Neural crest cell (in vitro differentiated cells): ENCODE measurements at regions not wholly inside any gene's neighbourhood (a gene's known extent, or its start where the extent isn't known, plus 50 kb on each side); places are given as distances from the start of the nearest gene placed in this dataset.

Source experiments
- DNase-seq: peaks from one replicate; pipeline ENCODE4 v3.0.0; 2021; ENCODE audit warnings: low read depth, mixed read lengths, low spot score
- H3K27ac Mint-ChIP-seq: one replicate; pipeline ENCODE4 v1.8.0; 2021; ENCODE audit warnings: mild to moderate bottlenecking, mixed read lengths; ENCODE audit not compliant: unreplicated experiment
- H3K27me3 Mint-ChIP-seq: 2 replicates; pipeline ENCODE4 v1.8.0; 2021; ENCODE audit warnings: low read depth, mild to moderate bottlenecking, mixed read lengths
- H3K36me3 Mint-ChIP-seq: 2 replicates; pipeline ENCODE4 v1.8.0; 2021; ENCODE audit warnings: low read depth, mild to moderate bottlenecking, mixed read lengths
- H3K4me1 Mint-ChIP-seq: 2 replicates; pipeline ENCODE4 v1.8.0; 2021; ENCODE audit warnings: mixed read lengths
- H3K4me3 Mint-ChIP-seq: one replicate; pipeline ENCODE4 v1.8.0; 2021; ENCODE audit warnings: mild to moderate bottlenecking, mixed read lengths
- H3K9me3 Mint-ChIP-seq: 2 replicates; pipeline ENCODE4 v1.8.0; 2021; ENCODE audit warnings: mixed read lengths
- TF ChIP-seq, protein P1 (sequence below): fragments of 200-600 bp; sonication (generic); conservative IDR thresholded peaks from 2 replicates; pipeline ENCODE4 v1.5.0; 2021; ENCODE audit warnings: antibody characterized with exemption, mild to moderate bottlenecking

DNA sequence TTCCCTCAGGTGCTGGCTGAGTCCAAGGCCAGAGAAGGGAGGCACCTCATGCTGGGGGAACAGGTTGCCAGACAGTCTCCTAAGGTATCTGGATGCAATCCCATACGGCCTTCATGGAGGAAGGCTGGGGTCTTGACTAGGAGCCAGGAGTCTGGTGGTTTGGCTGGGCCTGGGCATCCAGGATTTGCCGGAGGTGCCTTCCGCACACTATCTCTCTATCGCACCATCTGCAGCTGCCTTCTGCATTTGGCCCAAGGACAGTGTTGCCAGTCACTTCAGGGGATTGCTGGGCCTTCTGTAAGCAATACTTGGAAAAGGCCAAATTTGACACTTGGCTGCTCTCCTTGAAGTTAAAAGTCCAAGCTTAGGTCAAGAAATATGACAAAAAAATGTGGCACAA is 327.2 kb downstream of the EN1 start:
- Mint-ChIP-seq H3K4me3 (no peak overlapping the region), H3K36me3 (peaks cover 2% of the 10 kb centered on the region), H3K4me1 (no peaks in the 10 kb centered on the region), H3K27ac (no peak overlapping the region), H3K27me3 (peaks cover 21% of the 10 kb centered on the region), H3K9me3 (peaks cover 6% of the 10 kb centered on the region)
- TF ChIP-seq, protein P1, sequence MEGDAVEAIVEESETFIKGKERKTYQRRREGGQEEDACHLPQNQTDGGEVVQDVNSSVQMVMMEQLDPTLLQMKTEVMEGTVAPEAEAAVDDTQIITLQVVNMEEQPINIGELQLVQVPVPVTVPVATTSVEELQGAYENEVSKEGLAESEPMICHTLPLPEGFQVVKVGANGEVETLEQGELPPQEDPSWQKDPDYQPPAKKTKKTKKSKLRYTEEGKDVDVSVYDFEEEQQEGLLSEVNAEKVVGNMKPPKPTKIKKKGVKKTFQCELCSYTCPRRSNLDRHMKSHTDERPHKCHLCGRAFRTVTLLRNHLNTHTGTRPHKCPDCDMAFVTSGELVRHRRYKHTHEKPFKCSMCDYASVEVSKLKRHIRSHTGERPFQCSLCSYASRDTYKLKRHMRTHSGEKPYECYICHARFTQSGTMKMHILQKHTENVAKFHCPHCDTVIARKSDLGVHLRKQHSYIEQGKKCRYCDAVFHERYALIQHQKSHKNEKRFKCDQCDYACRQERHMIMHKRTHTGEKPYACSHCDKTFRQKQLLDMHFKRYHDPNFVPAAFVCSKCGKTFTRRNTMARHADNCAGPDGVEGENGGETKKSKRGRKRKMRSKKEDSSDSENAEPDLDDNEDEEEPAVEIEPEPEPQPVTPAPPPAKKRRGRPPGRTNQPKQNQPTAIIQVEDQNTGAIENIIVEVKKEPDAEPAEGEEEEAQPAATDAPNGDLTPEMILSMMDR, result no peak
- DNase-seq, result no peak

DNA sequence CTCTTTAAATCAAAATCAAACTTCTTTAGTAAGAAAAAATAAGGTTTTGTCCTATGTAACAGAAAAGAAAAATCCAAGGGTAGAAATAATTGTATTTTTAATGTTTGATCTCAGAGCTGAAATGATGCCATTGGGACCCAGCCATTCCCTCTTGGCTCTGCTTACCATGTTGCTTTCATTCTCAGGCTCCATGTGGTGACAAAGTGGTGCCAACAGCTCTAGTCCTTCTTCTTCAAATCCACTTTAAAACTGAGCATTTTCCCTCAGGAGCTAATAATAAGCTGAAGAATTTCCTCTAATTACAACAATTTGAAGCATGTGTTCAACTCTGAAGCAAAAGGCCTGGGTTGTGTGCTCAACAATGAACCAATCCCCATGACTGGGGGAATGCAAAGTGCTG is 327.9 kb downstream of the EN1 start:
- H3K9me3 Mint-ChIP-seq, result peaks cover 7% of the 10 kb centered on the region

DNA sequence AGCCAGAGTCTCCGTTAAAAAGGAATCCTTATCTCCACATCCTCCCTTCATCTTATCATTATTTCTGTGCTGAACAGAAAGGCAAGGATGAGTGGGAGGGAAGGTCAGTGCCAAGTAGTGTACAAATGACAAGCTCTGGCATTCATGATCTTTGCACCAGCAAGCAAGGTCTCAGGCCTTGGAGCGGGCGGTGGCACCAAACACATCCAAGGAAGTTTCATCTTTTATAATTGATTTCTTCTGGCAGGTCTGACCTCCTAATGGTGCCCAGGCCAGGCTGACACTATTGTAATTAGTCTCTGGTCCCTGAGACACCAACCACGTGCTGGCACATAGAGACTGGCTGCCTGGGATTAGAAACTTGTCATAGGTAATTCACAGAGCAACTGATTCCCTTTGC is 336.6 kb downstream of the EN1 start:
- peaks cover 3% of the 10 kb centered on the region for H3K36me3 Mint-ChIP-seq
- H3K4me3 Mint-ChIP-seq, result no peak overlapping the region
- no peak for DNase-seq
- no peaks in the 10 kb centered on the region for H3K4me1 Mint-ChIP-seq
- TF ChIP-seq, protein P1, result no peak
- peaks cover 4% of the 10 kb centered on the region for H3K9me3 Mint-ChIP-seq
- no peak overlapping the region for H3K27ac Mint-ChIP-seq
- peaks cover 3% of the 10 kb centered on the region for H3K27me3 Mint-ChIP-seq

More for the DNA sequence above, 327.9 kb downstream of the EN1 start:
- Mint-ChIP-seq H3K4me1 (no peaks in the 10 kb centered on the region), H3K27ac (no peak overlapping the region), H3K4me3 (no peak overlapping the region), H3K27me3 (peaks cover 17% of the 10 kb centered on the region), H3K36me3 (peaks cover 2% of the 10 kb centered on the region)
- TF ChIP-seq, protein P1, result no peak
- no peak for DNase-seq

DNA sequence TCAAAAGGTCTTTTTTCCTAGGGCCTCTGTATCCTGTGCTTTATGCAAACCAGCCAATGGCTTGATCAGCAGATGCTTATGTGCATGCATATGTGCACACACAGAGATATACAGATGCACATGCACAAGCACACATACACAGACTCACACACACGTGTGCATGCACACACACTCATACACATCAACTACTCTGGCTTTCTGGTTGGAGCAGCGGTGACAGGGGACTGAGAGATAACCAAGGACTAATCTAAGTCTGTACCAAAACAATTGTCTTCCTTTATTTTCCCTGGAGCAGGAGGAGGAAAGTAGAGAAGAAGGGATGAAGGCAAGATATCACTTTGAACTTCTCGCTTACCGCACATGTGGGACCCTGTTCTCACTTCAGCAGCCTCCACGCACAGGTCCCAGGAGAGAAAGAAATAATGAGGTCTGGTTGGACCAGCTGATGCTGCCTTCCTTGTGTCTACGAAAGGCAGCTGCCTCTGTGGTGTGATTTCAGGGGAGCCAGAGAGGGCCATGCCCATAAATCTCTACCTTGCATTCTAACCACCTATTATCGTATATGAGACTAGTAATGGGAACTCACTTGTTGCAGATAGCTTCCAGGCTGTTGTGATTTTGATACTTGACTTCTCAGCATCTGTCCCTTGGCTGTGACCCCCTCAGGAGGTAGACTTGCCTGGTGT is 338.0 kb downstream of the EN1 start:
- peaks cover 3% of the 10 kb centered on the region for H3K9me3 Mint-ChIP-seq
- H3K27me3 Mint-ChIP-seq, result peaks cover 3% of the 10 kb centered on the region
- DNase-seq, result no peak
- H3K27ac Mint-ChIP-seq, result no peak overlapping the region
- H3K4me1 Mint-ChIP-seq, result no peaks in the 10 kb centered on the region
- H3K36me3 Mint-ChIP-seq, result peaks cover 3% of the 10 kb centered on the region
- H3K4me3 Mint-ChIP-seq, result no peak overlapping the region
- TF ChIP-seq, protein P1, result no peak

DNA sequence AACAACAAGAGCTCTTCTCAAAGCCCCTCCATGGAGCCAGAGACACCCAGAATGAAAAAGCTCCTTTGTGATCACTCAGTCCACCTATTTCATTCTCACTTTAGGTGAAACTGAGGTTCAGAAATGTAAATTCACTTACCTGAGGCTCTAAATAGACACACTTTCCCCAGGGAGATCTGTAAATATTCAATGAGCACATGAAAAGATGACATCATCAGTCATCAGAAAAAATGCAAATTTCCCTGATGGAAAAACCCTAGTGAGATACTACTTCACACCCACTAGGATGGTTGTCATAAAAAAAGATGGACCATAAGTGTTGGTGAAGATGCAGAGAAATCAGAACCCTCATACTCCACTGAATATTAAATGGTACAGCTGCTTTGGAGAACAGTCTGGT is 339.2 kb downstream of the EN1 start:
- DNase-seq, result no peak
- no peaks in the 10 kb centered on the region for H3K36me3 Mint-ChIP-seq
- H3K9me3 Mint-ChIP-seq, result no peaks in the 10 kb centered on the region
- peaks cover 6% of the 10 kb centered on the region for H3K27me3 Mint-ChIP-seq
- no peak overlapping the region for H3K27ac Mint-ChIP-seq
- H3K4me3 Mint-ChIP-seq, result no peak overlapping the region
- TF ChIP-seq, protein P1, result no peak
- H3K4me1 Mint-ChIP-seq, result no peaks in the 10 kb centered on the region
